ENCODE measurements at regions not wholly inside any gene's neighbourhood (a gene's known extent, or its start where the extent isn't known, plus 50 kb on each side); places are given as distances from the start of the nearest gene placed in this dataset.

DNA sequence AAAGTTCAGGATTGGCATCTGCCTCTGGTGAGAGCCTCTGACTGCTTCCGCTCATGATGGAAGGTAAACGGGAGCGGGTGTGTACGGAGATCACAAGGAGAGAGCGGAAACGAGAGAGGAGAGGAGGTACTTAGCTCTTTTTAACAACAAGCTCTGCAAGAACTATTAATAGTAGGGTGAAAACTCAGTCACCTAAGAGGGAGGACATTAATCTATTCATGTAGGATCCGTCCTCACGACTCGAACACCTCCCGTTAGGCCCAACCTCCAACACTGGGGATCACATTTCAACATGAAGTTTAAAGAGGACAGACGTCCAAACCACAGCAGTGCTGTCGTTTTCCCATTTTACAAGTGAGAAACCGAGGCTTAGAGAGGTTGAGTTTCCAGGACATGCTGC lies 173.7 kb downstream of the SLC28A3 start:
- TF ChIP-seq, protein P1, sequence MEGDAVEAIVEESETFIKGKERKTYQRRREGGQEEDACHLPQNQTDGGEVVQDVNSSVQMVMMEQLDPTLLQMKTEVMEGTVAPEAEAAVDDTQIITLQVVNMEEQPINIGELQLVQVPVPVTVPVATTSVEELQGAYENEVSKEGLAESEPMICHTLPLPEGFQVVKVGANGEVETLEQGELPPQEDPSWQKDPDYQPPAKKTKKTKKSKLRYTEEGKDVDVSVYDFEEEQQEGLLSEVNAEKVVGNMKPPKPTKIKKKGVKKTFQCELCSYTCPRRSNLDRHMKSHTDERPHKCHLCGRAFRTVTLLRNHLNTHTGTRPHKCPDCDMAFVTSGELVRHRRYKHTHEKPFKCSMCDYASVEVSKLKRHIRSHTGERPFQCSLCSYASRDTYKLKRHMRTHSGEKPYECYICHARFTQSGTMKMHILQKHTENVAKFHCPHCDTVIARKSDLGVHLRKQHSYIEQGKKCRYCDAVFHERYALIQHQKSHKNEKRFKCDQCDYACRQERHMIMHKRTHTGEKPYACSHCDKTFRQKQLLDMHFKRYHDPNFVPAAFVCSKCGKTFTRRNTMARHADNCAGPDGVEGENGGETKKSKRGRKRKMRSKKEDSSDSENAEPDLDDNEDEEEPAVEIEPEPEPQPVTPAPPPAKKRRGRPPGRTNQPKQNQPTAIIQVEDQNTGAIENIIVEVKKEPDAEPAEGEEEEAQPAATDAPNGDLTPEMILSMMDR (IDR thresholded peaks at IDR 0.05; ENCODE audit: insufficient read depth, low read depth, low read length), result no peak
- no peak for TF ChIP-seq EZH2 (IDR thresholded peaks at IDR 0.05; ENCODE audit: insufficient read depth, low read length)

Measured in astrocyte (in vitro differentiated cells and primary cell).